DOHH2 (cell line): ENCODE measurements at regions not wholly inside any gene's neighbourhood (a gene's known extent, or its start where the extent isn't known, plus 50 kb on each side); places are given as distances from the start of the nearest gene placed in this dataset.

Experiments used
- H3F3A ChIP-seq: fragments of 200-600 bp; sonication (generic), shearing (Covaris generic); 2 replicates; pipeline ENCODE4 v1.6.0; 2016; ENCODE audit warnings: antibody characterized with exemption, mild to moderate bottlenecking; ENCODE audit not compliant: control insufficient read depth, insufficient read depth
- H3K27ac ChIP-seq: fragments of 200-600 bp; sonication (generic); 2 replicates; pipeline ENCODE4 v1.5.1; 2014; ENCODE audit warnings: low read depth, mild to moderate bottlenecking, low read length, moderate library complexity
- H3K27me3 ChIP-seq: fragments of 200-600 bp; sonication (generic); 2 replicates; pipeline ENCODE4 v1.6.1; 2014; ENCODE audit warnings: mild to moderate bottlenecking, low read length, mixed read lengths; ENCODE audit not compliant: control insufficient read depth
- H3K36me3 ChIP-seq: fragments of 200-600 bp; sonication (generic); 2 replicates; pipeline ENCODE4 v1.6.1; 2014; ENCODE audit warnings: mild to moderate bottlenecking, low read length, moderate library complexity, mixed read lengths; ENCODE audit not compliant: control insufficient read depth
- H3K4me1 ChIP-seq: fragments of 200-600 bp; sonication (generic); 2 replicates; pipeline ENCODE4 v1.6.1; 2014; ENCODE audit warnings: mild to moderate bottlenecking, low read length, mixed read lengths; ENCODE audit not compliant: control insufficient read depth
- H3K4me2 ChIP-seq: fragments of 200-600 bp; sonication (generic); 2 replicates; pipeline ENCODE4 v1.6.0; 2014; ENCODE audit warnings: mild to moderate bottlenecking, low read length, moderate library complexity
- H3K4me3 ChIP-seq: fragments of 200-600 bp; sonication (generic); 2 replicates; pipeline ENCODE4 v1.5.1; 2014; ENCODE audit warnings: mild to moderate bottlenecking, low read length, mixed read lengths
- H3K79me2 ChIP-seq: fragments of 200-600 bp; sonication (generic); 2 replicates; pipeline ENCODE4 v1.6.1; 2014; ENCODE audit warnings: mild to moderate bottlenecking, low read length, mixed read lengths; ENCODE audit not compliant: control insufficient read depth
- H3K9me2 ChIP-seq: fragments of 200-600 bp; sonication (generic); replicated peaks from 2 replicates; pipeline ENCODE4 v1.6.1; 2014; ENCODE audit warnings: mild to moderate bottlenecking, low read length, mixed read lengths; ENCODE audit not compliant: control insufficient read depth
- H3K9me3 ChIP-seq: fragments of 200-600 bp; sonication (generic); 2 replicates; pipeline ENCODE4 v1.6.1; 2014; ENCODE audit warnings: antibody characterized with exemption, low read length, mixed read lengths; ENCODE audit not compliant: control insufficient read depth, insufficient read depth
- H4K20me1 ChIP-seq: fragments of 200-600 bp; sonication (generic); 2 replicates; pipeline ENCODE4 v1.6.0; 2014; ENCODE audit warnings: low read depth, mild to moderate bottlenecking, antibody characterized with exemption, low read length, moderate library complexity; ENCODE audit not compliant: control insufficient read depth, insufficient read depth
- EZH2phosphoT487 ChIP-seq: fragments of 200-600 bp; sonication (generic); IDR thresholded peaks from 2 replicates; pipeline ENCODE4 v1.6.1; 2017; ENCODE audit warnings: borderline replicate concordance, mild to moderate bottlenecking, antibody characterized with exemption, low read length, moderate library complexity, mixed read lengths
- TF ChIP-seq, protein P1 (sequence below): fragments of 200-600 bp; sonication (generic); IDR thresholded peaks from one replicate; pipeline ENCODE4 v1.5.1; 2014; ENCODE audit warnings: antibody characterized with exemption, mild to moderate bottlenecking, low read depth, low read length; ENCODE audit not compliant: poor library complexity, severe bottlenecking

DNA sequence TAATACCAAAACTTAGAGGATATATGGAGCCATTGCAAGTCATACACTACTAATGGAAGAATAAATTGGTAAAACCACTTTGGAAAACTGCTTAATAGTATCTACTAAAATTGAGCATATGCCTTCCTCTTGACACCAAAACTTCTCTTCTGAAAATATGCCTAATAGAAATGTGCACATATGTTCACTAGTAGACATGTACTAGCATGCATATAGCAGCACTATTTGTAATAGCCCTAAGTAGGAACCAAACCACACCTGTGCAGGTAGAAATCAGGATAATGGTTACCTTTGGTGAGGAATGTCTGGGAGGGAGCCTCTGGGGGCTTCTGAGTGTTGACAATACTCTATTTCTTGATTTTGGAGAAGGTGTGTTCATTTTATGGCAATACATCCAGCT lies 424.8 kb upstream of the BTBD3 start:
- Histone ChIP-seq H3K4me2 (no peak overlapping the region), H4K20me1 (no peaks in the 10 kb centered on the region), H3K9me3 (peaks cover 7% of the 10 kb centered on the region; the same call in 1 of the 2 replicates), H3K36me3 (no peaks in the 10 kb centered on the region), H3K79me2 (no peaks in the 10 kb centered on the region), H3K9me2 (no peaks in the 10 kb centered on the region), H3F3A (no peaks in the 10 kb centered on the region), H3K27me3 (no peaks in the 10 kb centered on the region), H3K4me1 (no peaks in the 10 kb centered on the region), H3K4me3 (no peak overlapping the region), H3K27ac (no peak overlapping the region)
- no peak for TF ChIP-seq EZH2phosphoT487
- TF ChIP-seq, protein P1, sequence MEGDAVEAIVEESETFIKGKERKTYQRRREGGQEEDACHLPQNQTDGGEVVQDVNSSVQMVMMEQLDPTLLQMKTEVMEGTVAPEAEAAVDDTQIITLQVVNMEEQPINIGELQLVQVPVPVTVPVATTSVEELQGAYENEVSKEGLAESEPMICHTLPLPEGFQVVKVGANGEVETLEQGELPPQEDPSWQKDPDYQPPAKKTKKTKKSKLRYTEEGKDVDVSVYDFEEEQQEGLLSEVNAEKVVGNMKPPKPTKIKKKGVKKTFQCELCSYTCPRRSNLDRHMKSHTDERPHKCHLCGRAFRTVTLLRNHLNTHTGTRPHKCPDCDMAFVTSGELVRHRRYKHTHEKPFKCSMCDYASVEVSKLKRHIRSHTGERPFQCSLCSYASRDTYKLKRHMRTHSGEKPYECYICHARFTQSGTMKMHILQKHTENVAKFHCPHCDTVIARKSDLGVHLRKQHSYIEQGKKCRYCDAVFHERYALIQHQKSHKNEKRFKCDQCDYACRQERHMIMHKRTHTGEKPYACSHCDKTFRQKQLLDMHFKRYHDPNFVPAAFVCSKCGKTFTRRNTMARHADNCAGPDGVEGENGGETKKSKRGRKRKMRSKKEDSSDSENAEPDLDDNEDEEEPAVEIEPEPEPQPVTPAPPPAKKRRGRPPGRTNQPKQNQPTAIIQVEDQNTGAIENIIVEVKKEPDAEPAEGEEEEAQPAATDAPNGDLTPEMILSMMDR: no peak

DNA sequence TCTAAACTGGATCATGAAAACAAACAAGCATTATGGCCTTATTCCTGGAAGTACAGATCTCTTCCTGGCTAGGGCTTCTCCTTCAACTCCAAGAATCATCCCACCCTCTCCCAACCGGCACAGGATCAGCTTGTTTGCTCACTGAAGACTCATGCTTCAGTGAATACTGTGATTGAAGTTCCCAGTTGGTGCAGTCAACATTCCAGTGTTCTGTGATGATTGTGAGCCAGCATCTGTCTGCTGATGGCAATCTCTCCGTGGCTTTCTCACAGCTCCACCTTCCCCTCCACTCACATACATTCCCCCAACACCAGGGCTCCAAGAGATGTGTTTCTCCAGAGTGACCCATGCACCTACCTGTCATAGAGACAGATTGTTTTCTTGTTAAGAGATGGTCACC lies 421.3 kb upstream of the BTBD3 start:
- no peak for TF ChIP-seq EZH2phosphoT487
- TF ChIP-seq, protein P1: no peak
- Histone ChIP-seq H4K20me1 (no peaks in the 10 kb centered on the region), H3F3A (no peaks in the 10 kb centered on the region), H3K4me2 (no peak overlapping the region), H3K27ac (no peak overlapping the region), H3K79me2 (no peaks in the 10 kb centered on the region), H3K4me3 (no peak overlapping the region), H3K9me2 (no peaks in the 10 kb centered on the region), H3K27me3 (no peaks in the 10 kb centered on the region), H3K36me3 (no peaks in the 10 kb centered on the region), H3K9me3 (peaks cover 2% of the 10 kb centered on the region; the same call in 1 of the 2 replicates), H3K4me1 (no peaks in the 10 kb centered on the region)

DNA sequence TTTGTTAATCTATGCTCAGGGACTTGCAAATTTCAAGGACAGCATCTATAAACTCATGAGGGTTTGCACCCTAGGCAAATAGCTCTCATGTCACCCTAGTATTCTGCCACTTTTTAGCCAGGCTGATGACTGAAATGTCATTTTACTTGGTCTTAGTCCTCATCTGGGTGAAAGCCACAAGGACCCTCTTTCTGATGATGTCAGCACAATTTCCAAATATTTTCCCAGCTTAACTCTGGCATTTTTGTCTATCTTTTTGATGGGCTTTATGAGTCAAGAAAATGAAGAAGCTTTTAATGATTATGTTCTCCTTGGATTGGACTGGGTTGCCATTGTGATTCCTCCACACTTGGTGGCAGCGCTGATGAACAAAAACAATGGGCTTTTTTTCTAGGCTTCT lies 420.1 kb upstream of the BTBD3 start:
- Histone ChIP-seq H3K27ac (no peak overlapping the region), H4K20me1 (no peaks in the 10 kb centered on the region), H3K4me2 (no peak overlapping the region), H3K9me3 (no peaks in the 10 kb centered on the region; the same call in 1 of the 2 replicates), H3K27me3 (no peaks in the 10 kb centered on the region), H3K9me2 (no peaks in the 10 kb centered on the region), H3K79me2 (no peaks in the 10 kb centered on the region), H3K4me3 (no peak overlapping the region), H3K36me3 (no peaks in the 10 kb centered on the region), H3F3A (no peaks in the 10 kb centered on the region), H3K4me1 (no peaks in the 10 kb centered on the region)
- TF ChIP-seq, protein P1: no peak
- no peak for TF ChIP-seq EZH2phosphoT487
